GM19395 (cell line): ENCODE measurements at regions not wholly inside any gene's neighbourhood (a gene's known extent, or its start where the extent isn't known, plus 50 kb on each side); places are given as distances from the start of the nearest gene placed in this dataset.

ENCODE experiments used
- ATAC-seq: cut with Tn5 transposase; IDR thresholded peaks from one replicate; pipeline ENCODE4 v1.9.1; 2021; ENCODE audit warnings: mild to moderate bottlenecking, moderate library complexity; ENCODE audit not compliant: unreplicated experiment

- no peak for ATAC-seq
These were observed 83.4 kb upstream of the FMN2 start for GRCh38 chr1:240008298-240008697.

GRCh38 chr1:240014051-240014450 lies 77.6 kb upstream of the FMN2 start:
- ATAC-seq: no peak

GRCh38 chr1:240018617-240019016 lies 73.1 kb upstream of the FMN2 start:
- no peak for ATAC-seq

- no peak for ATAC-seq
These were observed 72.2 kb upstream of the FMN2 start for GRCh38 chr1:240019524-240019923.

GRCh38 chr1:240020871-240021270 lies 70.8 kb upstream of the FMN2 start:
- ATAC-seq: no peak

GRCh38 chr1:240021709-240022108 lies 70.0 kb upstream of the FMN2 start:
- no peak for ATAC-seq

- ATAC-seq: peak; percentile 87
These were observed 64.6 kb upstream of the FMN2 start for GRCh38 chr1:240027059-240027462.

GRCh38 chr1:240029418-240029817 lies 62.3 kb upstream of the FMN2 start:
- no peak for ATAC-seq

- ATAC-seq: no peak
These were observed 61.4 kb upstream of the FMN2 start for GRCh38 chr1:240030236-240030635.

- ATAC-seq: no peak
These were observed 60.7 kb upstream of the FMN2 start for GRCh38 chr1:240031009-240031408.

- ATAC-seq: no peak
These were observed 60.3 kb upstream of the FMN2 start for GRCh38 chr1:240031414-240031813.

- no peak for ATAC-seq
These were observed 58.3 kb upstream of the FMN2 start for GRCh38 chr1:240033406-240033805.

GRCh38 chr1:240036526-240036925 lies 55.2 kb upstream of the FMN2 start:
- ATAC-seq: no peak
